GM23338 (cell line): ENCODE measurements at regions not wholly inside any gene's neighbourhood (a gene's known extent, or its start where the extent isn't known, plus 50 kb on each side); places are given as distances from the start of the nearest gene placed in this dataset.

Source experiments
- JUNB ChIP-seq: IDR thresholded peaks from one replicate; pipeline ENCODE4 v1.6.1; 2016; ENCODE audit warnings: antibody characterized with exemption; ENCODE audit not compliant: unreplicated experiment
- STAT1 ChIP-seq: IDR thresholded peaks from one replicate; pipeline ENCODE4 v1.6.1; 2016; ENCODE audit warnings: antibody characterized with exemption; ENCODE audit not compliant: unreplicated experiment
- ZNF114 ChIP-seq: fragments of 250-450 bp; sonication (Bioruptor Pico); IDR thresholded peaks from 2 replicates; pipeline ENCODE4 v1.5.0; 2020; ENCODE audit warnings: mild to moderate bottlenecking, moderate library complexity
- TF ChIP-seq, protein P1 (sequence below): fragments of 250-450 bp; sonication (Bioruptor Pico); IDR thresholded peaks from 2 replicates; pipeline ENCODE4 v1.5.0; 2020; ENCODE audit warnings: mild to moderate bottlenecking, moderate library complexity
- TF ChIP-seq, protein P2 (sequence below): IDR thresholded peaks from one replicate; pipeline ENCODE4 v1.6.1; 2018; ENCODE audit warnings: antibody characterized with exemption; ENCODE audit not compliant: unreplicated experiment
- TF ChIP-seq, protein P3 (sequence below): IDR thresholded peaks from 2 replicates; pipeline ENCODE4 v1.6.1; 2016; ENCODE audit warnings: antibody characterized with exemption

GRCh38 chr6:134464690-134465411 is 146.9 kb upstream of the SGK1 start (continued):
- TF ChIP-seq, protein P1, sequence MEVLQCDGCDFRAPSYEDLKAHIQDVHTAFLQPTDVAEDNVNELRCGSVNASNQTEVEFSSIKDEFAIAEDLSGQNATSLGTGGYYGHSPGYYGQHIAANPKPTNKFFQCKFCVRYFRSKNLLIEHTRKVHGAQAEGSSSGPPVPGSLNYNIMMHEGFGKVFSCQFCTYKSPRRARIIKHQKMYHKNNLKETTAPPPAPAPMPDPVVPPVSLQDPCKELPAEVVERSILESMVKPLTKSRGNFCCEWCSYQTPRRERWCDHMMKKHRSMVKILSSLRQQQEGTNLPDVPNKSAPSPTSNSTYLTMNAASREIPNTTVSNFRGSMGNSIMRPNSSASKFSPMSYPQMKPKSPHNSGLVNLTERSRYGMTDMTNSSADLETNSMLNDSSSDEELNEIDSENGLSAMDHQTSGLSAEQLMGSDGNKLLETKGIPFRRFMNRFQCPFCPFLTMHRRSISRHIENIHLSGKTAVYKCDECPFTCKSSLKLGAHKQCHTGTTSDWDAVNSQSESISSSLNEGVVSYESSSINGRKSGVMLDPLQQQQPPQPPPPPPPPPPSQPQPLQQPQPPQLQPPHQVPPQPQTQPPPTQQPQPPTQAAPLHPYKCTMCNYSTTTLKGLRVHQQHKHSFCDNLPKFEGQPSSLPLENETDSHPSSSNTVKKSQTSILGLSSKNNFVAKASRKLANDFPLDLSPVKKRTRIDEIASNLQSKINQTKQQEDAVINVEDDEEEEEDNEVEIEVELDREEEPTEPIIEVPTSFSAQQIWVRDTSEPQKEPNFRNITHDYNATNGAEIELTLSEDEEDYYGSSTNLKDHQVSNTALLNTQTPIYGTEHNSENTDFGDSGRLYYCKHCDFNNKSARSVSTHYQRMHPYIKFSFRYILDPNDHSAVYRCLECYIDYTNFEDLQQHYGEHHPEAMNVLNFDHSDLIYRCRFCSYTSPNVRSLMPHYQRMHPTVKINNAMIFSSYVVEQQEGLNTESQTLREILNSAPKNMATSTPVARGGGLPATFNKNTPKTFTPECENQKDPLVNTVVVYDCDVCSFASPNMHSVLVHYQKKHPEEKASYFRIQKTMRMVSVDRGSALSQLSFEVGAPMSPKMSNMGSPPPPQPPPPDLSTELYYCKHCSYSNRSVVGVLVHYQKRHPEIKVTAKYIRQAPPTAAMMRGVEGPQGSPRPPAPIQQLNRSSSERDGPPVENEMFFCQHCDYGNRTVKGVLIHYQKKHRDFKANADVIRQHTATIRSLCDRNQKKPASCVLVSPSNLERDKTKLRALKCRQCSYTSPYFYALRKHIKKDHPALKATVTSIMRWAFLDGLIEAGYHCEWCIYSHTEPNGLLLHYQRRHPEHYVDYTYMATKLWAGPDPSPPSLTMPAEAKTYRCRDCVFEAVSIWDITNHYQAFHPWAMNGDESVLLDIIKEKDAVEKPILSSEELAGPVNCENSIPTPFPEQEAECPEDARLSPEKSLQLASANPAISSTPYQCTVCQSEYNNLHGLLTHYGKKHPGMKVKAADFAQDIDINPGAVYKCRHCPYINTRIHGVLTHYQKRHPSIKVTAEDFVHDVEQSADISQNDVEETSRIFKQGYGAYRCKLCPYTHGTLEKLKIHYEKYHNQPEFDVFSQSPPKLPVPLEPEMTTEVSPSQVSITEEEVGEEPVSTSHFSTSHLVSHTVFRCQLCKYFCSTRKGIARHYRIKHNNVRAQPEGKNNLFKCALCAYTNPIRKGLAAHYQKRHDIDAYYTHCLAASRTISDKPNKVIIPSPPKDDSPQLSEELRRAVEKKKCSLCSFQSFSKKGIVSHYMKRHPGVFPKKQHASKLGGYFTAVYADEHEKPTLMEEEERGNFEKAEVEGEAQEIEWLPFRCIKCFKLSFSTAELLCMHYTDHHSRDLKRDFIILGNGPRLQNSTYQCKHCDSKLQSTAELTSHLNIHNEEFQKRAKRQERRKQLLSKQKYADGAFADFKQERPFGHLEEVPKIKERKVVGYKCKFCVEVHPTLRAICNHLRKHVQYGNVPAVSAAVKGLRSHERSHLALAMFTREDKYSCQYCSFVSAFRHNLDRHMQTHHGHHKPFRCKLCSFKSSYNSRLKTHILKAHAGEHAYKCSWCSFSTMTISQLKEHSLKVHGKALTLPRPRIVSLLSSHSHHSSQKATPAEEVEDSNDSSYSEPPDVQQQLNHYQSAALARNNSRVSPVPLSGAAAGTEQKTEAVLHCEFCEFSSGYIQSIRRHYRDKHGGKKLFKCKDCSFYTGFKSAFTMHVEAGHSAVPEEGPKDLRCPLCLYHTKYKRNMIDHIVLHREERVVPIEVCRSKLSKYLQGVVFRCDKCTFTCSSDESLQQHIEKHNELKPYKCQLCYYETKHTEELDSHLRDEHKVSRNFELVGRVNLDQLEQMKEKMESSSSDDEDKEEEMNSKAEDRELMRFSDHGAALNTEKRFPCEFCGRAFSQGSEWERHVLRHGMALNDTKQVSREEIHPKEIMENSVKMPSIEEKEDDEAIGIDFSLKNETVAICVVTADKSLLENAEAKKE (CRISPR knock-in tag) = no peak
- no peak for TF ChIP-seq ZNF114 (CRISPR knock-in tag)
- TF ChIP-seq, protein P2, sequence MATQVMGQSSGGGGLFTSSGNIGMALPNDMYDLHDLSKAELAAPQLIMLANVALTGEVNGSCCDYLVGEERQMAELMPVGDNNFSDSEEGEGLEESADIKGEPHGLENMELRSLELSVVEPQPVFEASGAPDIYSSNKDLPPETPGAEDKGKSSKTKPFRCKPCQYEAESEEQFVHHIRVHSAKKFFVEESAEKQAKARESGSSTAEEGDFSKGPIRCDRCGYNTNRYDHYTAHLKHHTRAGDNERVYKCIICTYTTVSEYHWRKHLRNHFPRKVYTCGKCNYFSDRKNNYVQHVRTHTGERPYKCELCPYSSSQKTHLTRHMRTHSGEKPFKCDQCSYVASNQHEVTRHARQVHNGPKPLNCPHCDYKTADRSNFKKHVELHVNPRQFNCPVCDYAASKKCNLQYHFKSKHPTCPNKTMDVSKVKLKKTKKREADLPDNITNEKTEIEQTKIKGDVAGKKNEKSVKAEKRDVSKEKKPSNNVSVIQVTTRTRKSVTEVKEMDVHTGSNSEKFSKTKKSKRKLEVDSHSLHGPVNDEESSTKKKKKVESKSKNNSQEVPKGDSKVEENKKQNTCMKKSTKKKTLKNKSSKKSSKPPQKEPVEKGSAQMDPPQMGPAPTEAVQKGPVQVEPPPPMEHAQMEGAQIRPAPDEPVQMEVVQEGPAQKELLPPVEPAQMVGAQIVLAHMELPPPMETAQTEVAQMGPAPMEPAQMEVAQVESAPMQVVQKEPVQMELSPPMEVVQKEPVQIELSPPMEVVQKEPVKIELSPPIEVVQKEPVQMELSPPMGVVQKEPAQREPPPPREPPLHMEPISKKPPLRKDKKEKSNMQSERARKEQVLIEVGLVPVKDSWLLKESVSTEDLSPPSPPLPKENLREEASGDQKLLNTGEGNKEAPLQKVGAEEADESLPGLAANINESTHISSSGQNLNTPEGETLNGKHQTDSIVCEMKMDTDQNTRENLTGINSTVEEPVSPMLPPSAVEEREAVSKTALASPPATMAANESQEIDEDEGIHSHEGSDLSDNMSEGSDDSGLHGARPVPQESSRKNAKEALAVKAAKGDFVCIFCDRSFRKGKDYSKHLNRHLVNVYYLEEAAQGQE = no peak
- no peak for TF ChIP-seq JUNB
- TF ChIP-seq, protein P3, sequence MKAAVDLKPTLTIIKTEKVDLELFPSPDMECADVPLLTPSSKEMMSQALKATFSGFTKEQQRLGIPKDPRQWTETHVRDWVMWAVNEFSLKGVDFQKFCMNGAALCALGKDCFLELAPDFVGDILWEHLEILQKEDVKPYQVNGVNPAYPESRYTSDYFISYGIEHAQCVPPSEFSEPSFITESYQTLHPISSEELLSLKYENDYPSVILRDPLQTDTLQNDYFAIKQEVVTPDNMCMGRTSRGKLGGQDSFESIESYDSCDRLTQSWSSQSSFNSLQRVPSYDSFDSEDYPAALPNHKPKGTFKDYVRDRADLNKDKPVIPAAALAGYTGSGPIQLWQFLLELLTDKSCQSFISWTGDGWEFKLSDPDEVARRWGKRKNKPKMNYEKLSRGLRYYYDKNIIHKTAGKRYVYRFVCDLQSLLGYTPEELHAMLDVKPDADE = no peak
- TF ChIP-seq STAT1 = no peak
